Keratinocyte (primary cell): ENCODE measurements at regions not wholly inside any gene's neighbourhood (a gene's known extent, or its start where the extent isn't known, plus 50 kb on each side); places are given as distances from the start of the nearest gene placed in this dataset.

Experiments used
- DNase-seq: peaks from one replicate; pipeline ENCODE4 v3.0.0-alpha.2; 2011; ENCODE audit warnings: low read depth, missing footprints, low spot score
- FAIRE-seq: peaks from 2 replicates; lab custom pipeline; 2011; peaks lifted over from hg19 to GRCh38; lab: Jason Lieb, UNC
- H2AFZ ChIP-seq: 2 replicates; pipeline ENCODE4 v1.6.0; 2012; ENCODE audit warnings: low read length, control low read depth, inconsistent platforms; ENCODE audit not compliant: control insufficient read depth
- H3K27ac ChIP-seq: 2 replicates; pipeline ENCODE4 v1.5.1; 2011; ENCODE audit warnings: low read length; ENCODE audit not compliant: control insufficient read depth, insufficient read depth
- H3K27me3 ChIP-seq: 3 replicates; pipeline ENCODE4 v1.6.0; 2011; ENCODE audit warnings: low read length; ENCODE audit not compliant: control insufficient read depth, insufficient read depth; ENCODE audit errors: extremely low read depth
- H3K36me3 ChIP-seq, 2 experiments: 2 replicates in 1 of 2; 3 replicates in 1 of 2; pipeline ENCODE4 v1.5.1; 2011; ENCODE audit warnings: low read length in 2 of 2, mild to moderate bottlenecking in 1 of 2; ENCODE audit not compliant: control insufficient read depth in 2 of 2, insufficient read depth in 2 of 2; ENCODE audit errors: extremely low read depth in 1 of 2
- H3K4me1 ChIP-seq: 3 replicates; pipeline ENCODE4 v1.5.1; 2011; ENCODE audit warnings: low read length; ENCODE audit not compliant: control insufficient read depth, insufficient read depth; ENCODE audit errors: extremely low read depth
- H3K4me2 ChIP-seq: 3 replicates; pipeline ENCODE4 v1.6.0; 2011; ENCODE audit warnings: low read depth, low read length; ENCODE audit not compliant: control insufficient read depth, insufficient read depth; ENCODE audit errors: extremely low read depth
- H3K4me3 ChIP-seq, 3 experiments: fragments of 200-600 bp in 1 of 3; sonication (generic) in 1 of 3; 2 replicates in 2 of 3; 3 replicates in 1 of 3; pipeline ENCODE4 v1.5.1; 2011 to 2016; ENCODE audit warnings: low read length in 3 of 3, mild to moderate bottlenecking in 3 of 3, control low read depth in 2 of 3, inconsistent platforms in 1 of 3, low read depth in 1 of 3, mixed read lengths in 1 of 3, mixed run types in 1 of 3, moderate library complexity in 1 of 3; ENCODE audit not compliant: control insufficient read depth in 2 of 3, insufficient read depth in 2 of 3; ENCODE audit errors: extremely low read depth in 1 of 3
- H3K79me2 ChIP-seq: 2 replicates; pipeline ENCODE4 v1.6.0; 2012; ENCODE audit warnings: low read length; ENCODE audit not compliant: control insufficient read depth, insufficient read depth
- H3K9ac ChIP-seq: 3 replicates; pipeline ENCODE4 v1.6.0; 2011; ENCODE audit warnings: low read length; ENCODE audit not compliant: control insufficient read depth, insufficient read depth; ENCODE audit errors: extremely low read depth
- H3K9me1 ChIP-seq: 3 replicates; pipeline ENCODE4 v1.6.0; 2011; ENCODE audit warnings: low read length; ENCODE audit not compliant: control insufficient read depth, insufficient read depth; ENCODE audit errors: extremely low read depth
- H3K9me3 ChIP-seq: 2 replicates; pipeline ENCODE4 v1.5.1; 2012; ENCODE audit warnings: low read depth, low read length; ENCODE audit not compliant: control insufficient read depth
- H4K20me1 ChIP-seq: 3 replicates; pipeline ENCODE4 v1.6.0; 2011; ENCODE audit warnings: low read length; ENCODE audit not compliant: control insufficient read depth, insufficient read depth; ENCODE audit errors: extremely low read depth
- CTCF ChIP-seq, 3 experiments: IDR thresholded peaks in 1 of 3; conservative IDR thresholded peaks in 1 of 3; optimal IDR thresholded peaks in 1 of 3; 2 replicates in 2 of 3; 3 replicates in 1 of 3; pipeline versions ENCODE3 to v1.5.1; 2011; ENCODE audit warnings: low read length in 3 of 3, mild to moderate bottlenecking in 3 of 3, moderate library complexity in 2 of 3, control low read depth in 1 of 3, inconsistent platforms in 1 of 3; ENCODE audit not compliant: insufficient read depth in 2 of 3; ENCODE audit errors: extremely low read depth in 1 of 3
- EZH2 ChIP-seq: IDR thresholded peaks from one replicate; pipeline ENCODE4 v1.6.1; 2012; ENCODE audit warnings: inconsistent platforms, mild to moderate bottlenecking, low read length, moderate library complexity
- dilution Hi-C: fragments of 300-500 bp; cut with MboI; formaldehyde crosslinking; loops from one replicate; pipeline ENCODE4 v1.7.0; 2020; ENCODE audit warnings: low sequenced_read_pairs; ENCODE audit not compliant: extremely low pct_ligation_motif_present

GRCh38 chrX:20685652-20686051 is 418.9 kb upstream of the RPS6KA3 start:
- Histone ChIP-seq H3K27ac (no peak overlapping the region), H3K4me3 (no peak overlapping the region), H3K27me3 (no peaks in the 10 kb centered on the region), H3K9me3 (no peaks in the 10 kb centered on the region), H2AFZ (no peak overlapping the region), H4K20me1 (no peaks in the 10 kb centered on the region), H3K4me1 (no peaks in the 10 kb centered on the region), H3K9ac (no peak overlapping the region), H3K4me2 (no peak overlapping the region), H3K9me1 (no peaks in the 10 kb centered on the region), H3K79me2 (no peaks in the 10 kb centered on the region), H3K36me3 (no peaks in the 10 kb centered on the region)
- dilution Hi-C loops, result no loop called here
- no peak for FAIRE-seq
- no peak for DNase-seq
- TF ChIP-seq EZH2, result no peak
- TF ChIP-seq CTCF (optimal IDR thresholded peaks at IDR 0.05 in 1 of 3, IDR thresholded peaks at IDR 0.05 in 1 of 3, conservative IDR thresholded peaks at IDR 0.05 in 1 of 3; ENCODE audit: extremely low read depth in 1 of 3, insufficient read depth in 2 of 3, low read length in 3 of 3), result no peak

GRCh38 chrX:20681683-20682082 is 415.0 kb upstream of the RPS6KA3 start:
- H3K36me3 ChIP-seq, result no peaks in the 10 kb centered on the region
- DNase-seq (no peak), FAIRE-seq (no peak)
- no peaks in the 10 kb centered on the region for H3K79me2 ChIP-seq
- H2AFZ ChIP-seq, result no peak overlapping the region
- H3K4me3 ChIP-seq, result no peak overlapping the region
- dilution Hi-C loops, result no loop called here
- H3K27me3 ChIP-seq, result no peaks in the 10 kb centered on the region
- no peak overlapping the region for H3K4me2 ChIP-seq
- no peaks in the 10 kb centered on the region for H4K20me1 ChIP-seq
- H3K4me1 ChIP-seq, result no peaks in the 10 kb centered on the region
- no peaks in the 10 kb centered on the region for H3K9me3 ChIP-seq
- no peak overlapping the region for H3K9ac ChIP-seq
- H3K27ac ChIP-seq, result no peak overlapping the region
- TF ChIP-seq CTCF (optimal IDR thresholded peaks at IDR 0.05 in 1 of 3, IDR thresholded peaks at IDR 0.05 in 1 of 3, conservative IDR thresholded peaks at IDR 0.05 in 1 of 3; ENCODE audit: extremely low read depth in 1 of 3, insufficient read depth in 2 of 3, low read length in 3 of 3) (no peak), EZH2 (no peak)
- no peaks in the 10 kb centered on the region for H3K9me1 ChIP-seq
